ENCODE measurements at regions not wholly inside any gene's neighbourhood (a gene's known extent, or its start where the extent isn't known, plus 50 kb on each side); places are given as distances from the start of the nearest gene placed in this dataset.

- Mint-ChIP-seq H3K4me1 (no peaks in the 10 kb centered on the region), H3K27ac (ENCODE audit: low read depth) (no peak overlapping the region), H3K9me3 (peaks cover 15% of the 10 kb centered on the region), H3K4me3 (no peak overlapping the region), H3K36me3 (ENCODE audit: insufficient read depth) (peaks cover 2% of the 10 kb centered on the region), H3K27me3 (peaks cover 6% of the 10 kb centered on the region)
- ATAC-seq (replicated peaks; ENCODE audit: extremely low read depth, poor library complexity, severe bottlenecking) (no peak), DNase-seq (ENCODE audit: low spot score in 2 of 2) (no peak)
Measured at GRCh38 chr16:54842743-54843423, 87.8 kb upstream of the IRX5 start.

GRCh38 chr16:54829691-54830090 is 101.0 kb upstream of the IRX5 start:
- ATAC-seq (replicated peaks; ENCODE audit: extremely low read depth, poor library complexity, severe bottlenecking) (no peak), DNase-seq (ENCODE audit: low spot score in 2 of 2) (no peak)
- H3K36me3 Mint-ChIP-seq (ENCODE audit: insufficient read depth), result no peaks in the 10 kb centered on the region
- H3K27ac Mint-ChIP-seq (ENCODE audit: low read depth), result no peak overlapping the region
- no peaks in the 10 kb centered on the region for H3K4me1 Mint-ChIP-seq
- H3K4me3 Mint-ChIP-seq, result no peak overlapping the region
- peaks cover 11% of the 10 kb centered on the region for H3K27me3 Mint-ChIP-seq
- peaks cover 6% of the 10 kb centered on the region for H3K9me3 Mint-ChIP-seq

- Mint-ChIP-seq H3K27me3 (no peaks in the 10 kb centered on the region), H3K9me3 (peaks cover 6% of the 10 kb centered on the region), H3K36me3 (ENCODE audit: insufficient read depth) (peaks cover 3% of the 10 kb centered on the region), H3K4me3 (no peak overlapping the region), H3K27ac (ENCODE audit: low read depth) (no peak overlapping the region), H3K4me1 (no peaks in the 10 kb centered on the region)
- ATAC-seq (replicated peaks; ENCODE audit: extremely low read depth, poor library complexity, severe bottlenecking) (no peak), DNase-seq (ENCODE audit: low spot score in 2 of 2) (no peak)
Measured at GRCh38 chr16:54822892-54823291, 107.8 kb upstream of the IRX5 start.

- no peaks in the 10 kb centered on the region for H3K27me3 Mint-ChIP-seq
- ATAC-seq (replicated peaks; ENCODE audit: extremely low read depth, poor library complexity, severe bottlenecking), result no peak
- H3K4me3 Mint-ChIP-seq, result no peak overlapping the region
- DNase-seq (ENCODE audit: low spot score in 2 of 2), result no peak
- peaks cover 6% of the 10 kb centered on the region for H3K9me3 Mint-ChIP-seq
- no peak overlapping the region for H3K27ac Mint-ChIP-seq (ENCODE audit: low read depth)
- peaks cover 3% of the 10 kb centered on the region for H3K36me3 Mint-ChIP-seq (ENCODE audit: insufficient read depth)
- H3K4me1 Mint-ChIP-seq, result no peaks in the 10 kb centered on the region
Measured at GRCh38 chr16:54822492-54822891, 108.2 kb upstream of the IRX5 start.

- DNase-seq (ENCODE audit: low spot score in 2 of 2), result no peak
- peaks cover 3% of the 10 kb centered on the region for H3K36me3 Mint-ChIP-seq (ENCODE audit: insufficient read depth)
- no peaks in the 10 kb centered on the region for H3K4me1 Mint-ChIP-seq
- no peaks in the 10 kb centered on the region for H3K9me3 Mint-ChIP-seq
- H3K4me3 Mint-ChIP-seq, result no peak overlapping the region
- ATAC-seq (replicated peaks; ENCODE audit: extremely low read depth, poor library complexity, severe bottlenecking), result no peak
- no peak overlapping the region for H3K27ac Mint-ChIP-seq (ENCODE audit: low read depth)
- no peaks in the 10 kb centered on the region for H3K27me3 Mint-ChIP-seq
Measured at GRCh38 chr16:54821731-54822130, 108.9 kb upstream of the IRX5 start.

GRCh38 chr16:54817940-54818574 is 112.6 kb upstream of the IRX5 start:
- no peak for DNase-seq (ENCODE audit: low spot score in 2 of 2)
- Mint-ChIP-seq H3K4me3 (no peak overlapping the region), H3K9me3 (no peaks in the 10 kb centered on the region), H3K36me3 (ENCODE audit: insufficient read depth) (peaks cover 3% of the 10 kb centered on the region), H3K4me1 (no peaks in the 10 kb centered on the region), H3K27ac (ENCODE audit: low read depth) (no peak overlapping the region), H3K27me3 (no peaks in the 10 kb centered on the region)
- ATAC-seq (replicated peaks; ENCODE audit: extremely low read depth, poor library complexity, severe bottlenecking), result no peak

GRCh38 chr16:54817432-54817831 is 113.2 kb upstream of the IRX5 start:
- no peak overlapping the region for H3K27ac Mint-ChIP-seq (ENCODE audit: low read depth)
- H3K9me3 Mint-ChIP-seq, result no peaks in the 10 kb centered on the region
- no peak overlapping the region for H3K4me3 Mint-ChIP-seq
- no peaks in the 10 kb centered on the region for H3K4me1 Mint-ChIP-seq
- DNase-seq (ENCODE audit: low spot score in 2 of 2) (no peak), ATAC-seq (replicated peaks; ENCODE audit: extremely low read depth, poor library complexity, severe bottlenecking) (no peak)
- no peaks in the 10 kb centered on the region for H3K27me3 Mint-ChIP-seq
- peaks cover 3% of the 10 kb centered on the region for H3K36me3 Mint-ChIP-seq (ENCODE audit: insufficient read depth)

- Mint-ChIP-seq H3K4me3 (no peak overlapping the region), H3K4me1 (no peaks in the 10 kb centered on the region), H3K27ac (ENCODE audit: low read depth) (no peak overlapping the region), H3K27me3 (no peaks in the 10 kb centered on the region), H3K9me3 (no peaks in the 10 kb centered on the region), H3K36me3 (ENCODE audit: insufficient read depth) (peaks cover 3% of the 10 kb centered on the region)
- ATAC-seq (replicated peaks; ENCODE audit: extremely low read depth, poor library complexity, severe bottlenecking), result no peak
- no peak for DNase-seq (ENCODE audit: low spot score in 2 of 2)
Measured at GRCh38 chr16:54816471-54816870, 114.2 kb upstream of the IRX5 start.

GRCh38 chr16:54815177-54815576 is 115.5 kb upstream of the IRX5 start:
- no peak overlapping the region for H3K4me3 Mint-ChIP-seq
- no peaks in the 10 kb centered on the region for H3K27me3 Mint-ChIP-seq
- no peak for DNase-seq (ENCODE audit: low spot score in 2 of 2)
- H3K36me3 Mint-ChIP-seq (ENCODE audit: insufficient read depth), result peaks cover 3% of the 10 kb centered on the region
- no peak overlapping the region for H3K27ac Mint-ChIP-seq (ENCODE audit: low read depth)
- no peaks in the 10 kb centered on the region for H3K4me1 Mint-ChIP-seq
- ATAC-seq (replicated peaks; ENCODE audit: extremely low read depth, poor library complexity, severe bottlenecking), result no peak
- H3K9me3 Mint-ChIP-seq, result no peaks in the 10 kb centered on the region

GRCh38 chr16:54813778-54814177 is 116.9 kb upstream of the IRX5 start:
- Mint-ChIP-seq H3K4me1 (no peaks in the 10 kb centered on the region), H3K27me3 (no peaks in the 10 kb centered on the region), H3K36me3 (ENCODE audit: insufficient read depth) (no peaks in the 10 kb centered on the region), H3K27ac (ENCODE audit: low read depth) (no peak overlapping the region), H3K4me3 (no peak overlapping the region), H3K9me3 (no peaks in the 10 kb centered on the region)
- DNase-seq (ENCODE audit: low spot score in 2 of 2), result no peak
- ATAC-seq (replicated peaks; ENCODE audit: extremely low read depth, poor library complexity, severe bottlenecking), result no peak

GRCh38 chr16:54812229-54812628 is 118.4 kb upstream of the IRX5 start:
- Mint-ChIP-seq H3K27ac (ENCODE audit: low read depth) (no peak overlapping the region), H3K4me3 (no peak overlapping the region), H3K36me3 (ENCODE audit: insufficient read depth) (no peaks in the 10 kb centered on the region), H3K27me3 (no peaks in the 10 kb centered on the region), H3K4me1 (no peaks in the 10 kb centered on the region), H3K9me3 (no peaks in the 10 kb centered on the region)
- ATAC-seq (replicated peaks; ENCODE audit: extremely low read depth, poor library complexity, severe bottlenecking), result no peak
- DNase-seq (ENCODE audit: low spot score in 2 of 2), result no peak

- no peak for ATAC-seq (replicated peaks; ENCODE audit: extremely low read depth, poor library complexity, severe bottlenecking)
- H3K9me3 Mint-ChIP-seq, result no peaks in the 10 kb centered on the region
Measured at GRCh38 chr16:54808890-54809289, 121.8 kb upstream of the IRX5 start.

GRCh38 chr16:54806881-54807360 is 123.7 kb upstream of the IRX5 start:
- no peaks in the 10 kb centered on the region for H3K9me3 Mint-ChIP-seq
- DNase-seq (ENCODE audit: low spot score in 2 of 2) (no peak), ATAC-seq (replicated peaks; ENCODE audit: extremely low read depth, poor library complexity, severe bottlenecking) (no peak)
- H3K4me1 Mint-ChIP-seq, result no peaks in the 10 kb centered on the region
- H3K27ac Mint-ChIP-seq (ENCODE audit: low read depth), result no peak overlapping the region
- no peaks in the 10 kb centered on the region for H3K36me3 Mint-ChIP-seq (ENCODE audit: insufficient read depth)
- H3K4me3 Mint-ChIP-seq, result no peak overlapping the region
- no peaks in the 10 kb centered on the region for H3K27me3 Mint-ChIP-seq

More at GRCh38 chr16:54808890-54809289, 121.8 kb upstream of the IRX5 start:
- Mint-ChIP-seq H3K4me1 (no peaks in the 10 kb centered on the region), H3K4me3 (no peak overlapping the region), H3K36me3 (ENCODE audit: insufficient read depth) (no peaks in the 10 kb centered on the region), H3K27me3 (no peaks in the 10 kb centered on the region), H3K27ac (ENCODE audit: low read depth) (no peak overlapping the region)
- no peak for DNase-seq (ENCODE audit: low spot score in 2 of 2)
